ENCODE measurements at regions not wholly inside any gene's neighbourhood (a gene's known extent, or its start where the extent isn't known, plus 50 kb on each side); places are given as distances from the start of the nearest gene placed in this dataset.

DNA sequence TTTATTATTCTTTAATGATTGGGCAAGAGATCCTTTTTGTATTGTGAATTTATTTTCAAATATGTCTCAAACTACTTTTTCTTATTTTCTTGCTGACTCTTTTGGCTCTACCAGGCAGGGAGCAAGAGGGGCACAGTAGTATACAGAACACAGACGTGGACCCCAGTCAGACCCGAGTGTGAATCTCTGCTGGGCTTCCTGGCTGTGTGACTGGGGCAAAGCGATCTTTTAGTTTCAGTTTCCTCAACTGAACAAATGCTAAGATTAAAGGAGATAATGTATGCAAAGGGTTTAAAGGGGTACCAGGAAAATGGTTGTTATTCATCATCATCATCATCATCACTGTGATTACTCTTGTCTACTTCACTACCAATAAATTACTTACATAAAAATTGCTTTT lies 317.5 kb downstream of the HIVEP2 start:
- no peaks in the 10 kb centered on the region for H3K27me3 ChIP-seq (replicated peaks; ENCODE audit: control insufficient read depth, insufficient read depth, low read length, poor library complexity, severe bottlenecking)
- DNase-seq: no peak
- H3K27ac ChIP-seq (ENCODE audit: insufficient read depth, low read length, poor library complexity, severe bottlenecking): no peak overlapping the region
- H3K36me3 ChIP-seq (ENCODE audit: control insufficient read depth, insufficient read depth, low read length): no peaks in the 10 kb centered on the region
- no peaks in the 10 kb centered on the region for H3K9me3 ChIP-seq (ENCODE audit: control insufficient read depth, low read length)
- H3K4me1 ChIP-seq (ENCODE audit: control insufficient read depth, insufficient read depth, low read length, poor library complexity, severe bottlenecking): no peaks in the 10 kb centered on the region
- peak overlapping the region; percentile 9 for H3K4me3 ChIP-seq (ENCODE audit: insufficient read depth, low read depth, low read length, poor library complexity, severe bottlenecking)

DNA sequence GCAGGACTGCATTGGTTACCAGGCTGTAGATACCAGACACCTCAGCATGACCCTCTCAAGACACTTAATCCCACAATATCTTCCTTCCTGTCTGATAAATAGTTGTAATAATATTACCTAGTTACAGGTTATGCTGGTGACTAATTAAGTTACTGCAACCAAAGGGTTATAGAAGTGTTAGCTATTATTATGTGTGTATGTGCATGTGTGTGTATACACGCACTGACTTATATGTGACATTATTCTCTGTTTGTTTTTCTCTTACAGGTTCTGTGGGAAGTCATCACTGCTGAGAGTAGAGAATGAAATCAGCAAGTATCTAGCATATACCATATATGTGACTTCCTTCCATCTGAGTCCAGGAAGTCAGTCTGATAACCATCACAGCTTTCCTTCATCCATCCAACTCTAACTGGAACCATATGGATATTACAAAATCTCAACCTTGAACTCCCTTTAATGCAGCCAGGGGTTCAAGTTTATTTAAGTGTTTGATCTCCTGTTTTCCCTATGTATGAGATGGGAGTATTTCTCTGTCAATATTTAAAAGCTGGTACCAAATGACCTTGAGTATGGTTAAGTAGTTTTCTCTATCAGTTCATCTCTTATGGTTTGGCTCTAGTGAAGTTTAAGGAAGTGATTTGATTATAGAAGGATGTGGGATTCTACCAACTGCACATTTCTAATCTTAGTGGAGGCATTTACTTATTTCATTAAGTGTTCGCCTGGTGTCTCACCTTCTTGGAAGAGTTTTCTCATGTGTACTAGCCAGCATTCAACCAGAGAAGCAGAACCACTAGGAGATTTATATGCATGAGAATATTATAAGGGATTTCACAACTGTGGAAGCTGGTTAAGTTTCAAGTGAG lies 313.2 kb downstream of the HIVEP2 start:
- H3K4me1 ChIP-seq (ENCODE audit: control insufficient read depth, insufficient read depth, low read length, poor library complexity, severe bottlenecking): no peaks in the 10 kb centered on the region
- DNase-seq: no peak
- H3K27me3 ChIP-seq (replicated peaks; ENCODE audit: control insufficient read depth, insufficient read depth, low read length, poor library complexity, severe bottlenecking): no peaks in the 10 kb centered on the region
- no peaks in the 10 kb centered on the region for H3K9me3 ChIP-seq (ENCODE audit: control insufficient read depth, low read length)
- H3K36me3 ChIP-seq (ENCODE audit: control insufficient read depth, insufficient read depth, low read length): no peaks in the 10 kb centered on the region
- no peak overlapping the region for H3K4me3 ChIP-seq (ENCODE audit: insufficient read depth, low read depth, low read length, poor library complexity, severe bottlenecking)
- no peak overlapping the region for H3K27ac ChIP-seq (ENCODE audit: insufficient read depth, low read length, poor library complexity, severe bottlenecking)

DNA sequence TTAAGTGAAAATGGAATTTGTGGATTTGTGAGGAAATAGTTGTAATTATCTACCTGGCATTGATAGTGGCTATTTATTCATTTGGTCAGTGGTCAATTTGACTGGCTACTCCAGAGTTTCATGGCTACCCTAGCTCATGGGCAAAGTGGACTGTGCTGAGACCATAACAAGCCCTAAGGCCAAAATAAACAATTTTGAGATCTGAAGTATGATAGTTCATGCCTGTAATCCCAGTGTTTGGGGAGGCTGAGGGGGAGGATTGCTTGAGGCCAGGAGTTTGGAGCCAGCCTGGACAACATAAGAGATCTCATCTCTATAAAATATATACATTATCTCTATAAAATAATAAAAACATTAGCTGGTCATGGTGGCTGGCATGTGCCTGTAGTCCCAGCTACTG lies 311.7 kb downstream of the HIVEP2 start:
- no peaks in the 10 kb centered on the region for H3K27me3 ChIP-seq (replicated peaks; ENCODE audit: control insufficient read depth, insufficient read depth, low read length, poor library complexity, severe bottlenecking)
- H3K36me3 ChIP-seq (ENCODE audit: control insufficient read depth, insufficient read depth, low read length): no peaks in the 10 kb centered on the region
- H3K4me3 ChIP-seq (ENCODE audit: insufficient read depth, low read depth, low read length, poor library complexity, severe bottlenecking): no peak overlapping the region
- no peaks in the 10 kb centered on the region for H3K4me1 ChIP-seq (ENCODE audit: control insufficient read depth, insufficient read depth, low read length, poor library complexity, severe bottlenecking)
- H3K27ac ChIP-seq (ENCODE audit: insufficient read depth, low read length, poor library complexity, severe bottlenecking): no peak overlapping the region
- no peaks in the 10 kb centered on the region for H3K9me3 ChIP-seq (ENCODE audit: control insufficient read depth, low read length)
- no peak for DNase-seq

DNA sequence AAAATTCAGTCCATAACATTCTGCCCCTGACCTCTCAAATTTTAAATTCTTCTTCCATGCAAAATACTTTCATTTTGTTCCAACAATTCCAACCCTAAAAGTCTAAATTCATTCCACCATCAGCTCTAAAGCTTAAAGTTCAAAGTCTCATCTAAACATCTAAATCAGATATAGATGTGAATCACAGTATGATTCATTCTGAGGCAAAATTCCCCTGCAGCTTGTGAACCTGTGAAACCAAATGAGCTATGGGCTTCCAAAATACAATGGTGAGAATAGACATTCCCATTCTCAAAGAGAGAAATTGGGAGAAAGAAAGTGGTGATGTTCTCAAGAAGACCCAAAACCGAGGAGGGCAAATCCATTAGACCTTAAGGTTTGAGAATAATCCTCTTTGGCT lies 309.8 kb downstream of the HIVEP2 start:
- H3K27me3 ChIP-seq (replicated peaks; ENCODE audit: control insufficient read depth, insufficient read depth, low read length, poor library complexity, severe bottlenecking): no peaks in the 10 kb centered on the region

DNA sequence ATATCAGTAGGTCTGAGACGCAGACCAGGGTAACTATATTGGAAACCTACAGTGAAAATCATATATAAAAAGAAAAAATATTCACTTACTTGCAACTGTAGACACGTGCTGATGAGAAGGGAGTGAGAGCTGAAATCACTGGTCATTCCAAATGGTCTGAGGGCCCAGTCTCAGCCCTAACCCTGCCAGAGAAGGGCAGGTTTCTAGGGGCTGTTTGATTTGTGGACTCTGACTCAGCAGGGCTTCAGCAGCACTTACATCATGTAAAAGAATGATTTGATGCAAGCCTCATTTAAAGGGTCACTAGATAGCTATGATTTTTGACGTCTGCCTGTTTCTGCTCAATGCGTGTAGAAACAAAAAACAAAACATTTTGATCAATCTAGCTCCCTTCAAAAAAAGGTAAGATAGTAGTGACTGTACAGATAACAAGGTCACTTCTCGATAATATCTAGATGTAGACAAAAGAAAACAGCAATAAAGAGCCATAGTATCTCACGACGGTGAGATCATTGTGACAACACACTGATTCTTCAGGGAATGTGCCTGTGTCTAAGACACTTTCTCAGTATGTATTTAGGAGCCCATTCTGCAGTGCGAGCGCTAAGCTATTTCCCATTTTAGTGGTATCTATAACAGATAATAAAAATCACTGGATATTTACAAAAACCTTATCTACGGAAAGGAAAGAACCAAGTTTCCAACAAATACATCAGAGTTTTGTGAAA lies 307.2 kb downstream of the HIVEP2 start:
- Histone ChIP-seq H3K36me3 (ENCODE audit: control insufficient read depth, insufficient read depth, low read length) (no peaks in the 10 kb centered on the region), H3K4me3 (ENCODE audit: insufficient read depth, low read depth, low read length, poor library complexity, severe bottlenecking) (no peak overlapping the region), H3K4me1 (ENCODE audit: control insufficient read depth, insufficient read depth, low read length, poor library complexity, severe bottlenecking) (no peaks in the 10 kb centered on the region), H3K9me3 (ENCODE audit: control insufficient read depth, low read length) (no peaks in the 10 kb centered on the region), H3K27me3 (replicated peaks; ENCODE audit: control insufficient read depth, insufficient read depth, low read length, poor library complexity, severe bottlenecking) (no peaks in the 10 kb centered on the region), H3K27ac (ENCODE audit: insufficient read depth, low read length, poor library complexity, severe bottlenecking) (no peak overlapping the region)
- DNase-seq: no peak

More for the DNA sequence above, 309.8 kb downstream of the HIVEP2 start:
- Histone ChIP-seq H3K27ac (ENCODE audit: insufficient read depth, low read length, poor library complexity, severe bottlenecking) (no peak overlapping the region), H3K36me3 (ENCODE audit: control insufficient read depth, insufficient read depth, low read length) (no peaks in the 10 kb centered on the region), H3K9me3 (ENCODE audit: control insufficient read depth, low read length) (no peaks in the 10 kb centered on the region), H3K4me3 (ENCODE audit: insufficient read depth, low read depth, low read length, poor library complexity, severe bottlenecking) (no peak overlapping the region), H3K4me1 (ENCODE audit: control insufficient read depth, insufficient read depth, low read length, poor library complexity, severe bottlenecking) (no peaks in the 10 kb centered on the region)
- DNase-seq: no peak

DNA sequence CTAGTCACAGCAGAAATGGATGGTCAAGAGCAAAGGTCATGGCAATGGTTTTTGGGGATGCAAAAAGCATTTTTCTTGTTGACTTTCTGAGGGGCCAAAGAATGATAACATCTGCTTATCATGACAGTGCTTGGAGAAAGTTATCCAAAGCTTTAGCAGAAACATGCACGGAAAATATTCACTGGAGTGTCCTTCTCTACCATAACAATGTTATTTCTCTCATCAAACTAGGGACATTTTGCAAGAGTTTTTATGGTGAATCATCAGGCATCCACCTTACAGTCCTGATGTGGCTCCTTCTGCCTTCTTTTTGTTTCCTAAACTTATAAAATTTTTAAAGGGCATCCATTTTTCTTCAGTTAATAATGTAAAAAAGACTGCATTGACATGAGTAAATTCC lies 302.3 kb downstream of the HIVEP2 start:
- Histone ChIP-seq H3K27me3 (replicated peaks; ENCODE audit: control insufficient read depth, insufficient read depth, low read length, poor library complexity, severe bottlenecking) (no peaks in the 10 kb centered on the region), H3K27ac (ENCODE audit: insufficient read depth, low read length, poor library complexity, severe bottlenecking) (no peak overlapping the region), H3K36me3 (ENCODE audit: control insufficient read depth, insufficient read depth, low read length) (no peaks in the 10 kb centered on the region), H3K4me3 (ENCODE audit: insufficient read depth, low read depth, low read length, poor library complexity, severe bottlenecking) (no peak overlapping the region), H3K9me3 (ENCODE audit: control insufficient read depth, low read length) (no peaks in the 10 kb centered on the region), H3K4me1 (ENCODE audit: control insufficient read depth, insufficient read depth, low read length, poor library complexity, severe bottlenecking) (no peaks in the 10 kb centered on the region)
- DNase-seq: no peak

DNA sequence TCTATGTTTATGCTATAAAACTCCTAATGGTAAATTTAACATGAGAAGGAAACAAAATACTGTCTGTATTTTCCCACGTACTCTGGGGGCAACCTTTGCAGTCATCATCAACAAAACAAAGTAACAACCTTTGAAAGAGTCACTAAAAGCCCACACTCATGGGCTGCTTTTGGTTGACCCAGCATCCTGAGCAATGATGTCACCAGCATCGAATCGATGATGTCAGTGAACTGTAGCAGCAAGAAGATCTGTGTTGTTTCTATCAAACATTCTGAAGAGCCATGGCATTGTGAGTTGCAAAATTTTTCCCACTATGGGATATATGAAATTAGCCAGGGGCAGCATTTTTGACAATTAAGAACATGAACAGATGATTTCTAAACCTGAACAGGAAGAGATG lies 300.1 kb downstream of the HIVEP2 start:
- DNase-seq: no peak
- H3K4me3 ChIP-seq (ENCODE audit: insufficient read depth, low read depth, low read length, poor library complexity, severe bottlenecking): no peak overlapping the region
- H3K27ac ChIP-seq (ENCODE audit: insufficient read depth, low read length, poor library complexity, severe bottlenecking): no peak overlapping the region
- no peaks in the 10 kb centered on the region for H3K4me1 ChIP-seq (ENCODE audit: control insufficient read depth, insufficient read depth, low read length, poor library complexity, severe bottlenecking)
- H3K36me3 ChIP-seq (ENCODE audit: control insufficient read depth, insufficient read depth, low read length): no peaks in the 10 kb centered on the region
- H3K27me3 ChIP-seq (replicated peaks; ENCODE audit: control insufficient read depth, insufficient read depth, low read length, poor library complexity, severe bottlenecking): no peaks in the 10 kb centered on the region
- no peaks in the 10 kb centered on the region for H3K9me3 ChIP-seq (ENCODE audit: control insufficient read depth, low read length)

DNA sequence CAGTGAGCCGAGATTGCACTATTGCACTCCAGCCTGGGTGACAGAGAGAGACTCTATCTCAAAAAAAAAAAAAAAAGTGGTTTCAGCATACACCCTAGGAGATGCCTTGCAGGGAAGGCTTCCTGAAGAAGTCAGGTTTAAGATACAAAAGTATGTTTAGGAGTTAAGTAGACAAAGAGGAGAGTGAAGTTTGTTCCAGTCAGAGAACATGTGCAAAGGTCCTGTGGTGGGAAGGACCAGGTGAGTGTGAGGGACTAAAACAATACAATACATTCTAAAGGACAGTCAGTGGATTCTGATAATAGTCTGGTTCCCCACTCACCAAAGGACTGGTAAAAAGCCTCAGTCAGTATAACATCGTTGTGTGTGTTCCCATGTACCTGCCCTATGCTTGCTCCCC lies 299.3 kb downstream of the HIVEP2 start:
- no peak for DNase-seq
- no peaks in the 10 kb centered on the region for H3K9me3 ChIP-seq (ENCODE audit: control insufficient read depth, low read length)
- H3K4me3 ChIP-seq (ENCODE audit: insufficient read depth, low read depth, low read length, poor library complexity, severe bottlenecking): no peak overlapping the region
- no peaks in the 10 kb centered on the region for H3K27me3 ChIP-seq (replicated peaks; ENCODE audit: control insufficient read depth, insufficient read depth, low read length, poor library complexity, severe bottlenecking)
- H3K36me3 ChIP-seq (ENCODE audit: control insufficient read depth, insufficient read depth, low read length): no peaks in the 10 kb centered on the region
- no peaks in the 10 kb centered on the region for H3K4me1 ChIP-seq (ENCODE audit: control insufficient read depth, insufficient read depth, low read length, poor library complexity, severe bottlenecking)
- no peak overlapping the region for H3K27ac ChIP-seq (ENCODE audit: insufficient read depth, low read length, poor library complexity, severe bottlenecking)

DNA sequence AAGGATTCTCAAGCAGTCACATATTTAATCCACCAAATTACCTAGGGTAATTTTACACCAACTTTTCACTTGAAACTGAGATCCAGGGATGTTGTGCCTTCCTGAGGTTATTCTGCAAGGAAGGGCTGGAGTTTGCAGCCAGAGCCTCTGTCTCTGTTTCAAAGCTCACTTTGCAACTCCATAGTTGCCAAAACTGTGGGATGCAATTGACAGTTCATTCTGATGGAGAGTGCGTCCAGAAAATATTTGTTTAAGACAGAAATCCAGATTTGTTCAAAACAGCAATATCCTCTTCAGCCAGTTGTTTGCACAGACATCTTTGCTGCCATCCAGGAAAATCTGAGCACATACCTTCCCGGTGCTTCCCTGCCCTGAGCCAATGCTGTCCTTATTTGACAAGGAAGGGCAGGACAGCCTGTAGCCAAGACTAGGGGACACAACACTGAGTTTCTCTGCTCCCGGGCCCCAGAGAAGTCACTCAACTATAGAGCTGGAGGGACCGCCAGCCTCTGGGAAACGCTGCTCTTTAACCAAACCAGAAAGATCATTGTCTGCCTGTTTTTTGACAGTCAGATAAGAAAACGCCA lies 297.4 kb downstream of the HIVEP2 start:
- no peak for DNase-seq
- Histone ChIP-seq H3K36me3 (ENCODE audit: control insufficient read depth, insufficient read depth, low read length) (no peaks in the 10 kb centered on the region), H3K27ac (ENCODE audit: insufficient read depth, low read length, poor library complexity, severe bottlenecking) (no peak overlapping the region), H3K4me3 (ENCODE audit: insufficient read depth, low read depth, low read length, poor library complexity, severe bottlenecking) (no peak overlapping the region), H3K9me3 (ENCODE audit: control insufficient read depth, low read length) (no peaks in the 10 kb centered on the region), H3K27me3 (replicated peaks; ENCODE audit: control insufficient read depth, insufficient read depth, low read length, poor library complexity, severe bottlenecking) (no peaks in the 10 kb centered on the region), H3K4me1 (ENCODE audit: control insufficient read depth, insufficient read depth, low read length, poor library complexity, severe bottlenecking) (no peaks in the 10 kb centered on the region)

DNA sequence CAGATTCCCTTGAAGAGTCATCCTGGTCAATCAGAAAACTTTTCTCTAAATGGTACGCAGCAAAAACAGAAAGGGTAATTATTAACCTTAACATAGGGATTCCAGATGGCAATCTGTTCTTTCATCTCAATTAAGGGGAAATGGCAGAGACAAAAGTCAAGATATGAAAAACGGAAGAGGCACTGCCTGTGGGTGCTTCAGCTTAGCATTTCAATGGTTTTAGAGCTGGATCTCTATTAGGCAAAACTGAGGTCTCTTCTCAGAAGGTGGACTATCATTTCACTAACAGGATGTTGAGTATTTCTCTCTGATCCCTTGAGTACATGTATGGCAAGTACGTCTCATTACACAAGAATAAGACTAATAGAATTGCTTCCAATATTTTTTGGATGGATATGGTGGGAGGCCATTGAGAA lies 296.9 kb downstream of the HIVEP2 start:
- no peak overlapping the region for H3K27ac ChIP-seq (ENCODE audit: insufficient read depth, low read length, poor library complexity, severe bottlenecking)
- H3K9me3 ChIP-seq (ENCODE audit: control insufficient read depth, low read length): no peaks in the 10 kb centered on the region
- H3K4me3 ChIP-seq (ENCODE audit: insufficient read depth, low read depth, low read length, poor library complexity, severe bottlenecking): no peak overlapping the region
- H3K27me3 ChIP-seq (replicated peaks; ENCODE audit: control insufficient read depth, insufficient read depth, low read length, poor library complexity, severe bottlenecking): no peaks in the 10 kb centered on the region
- DNase-seq: no peak
- no peaks in the 10 kb centered on the region for H3K36me3 ChIP-seq (ENCODE audit: control insufficient read depth, insufficient read depth, low read length)
- no peaks in the 10 kb centered on the region for H3K4me1 ChIP-seq (ENCODE audit: control insufficient read depth, insufficient read depth, low read length, poor library complexity, severe bottlenecking)

Data from effector memory CD4-positive, alpha-beta T cell (primary cell).